Panc1 (cell line): ENCODE measurements at regions not wholly inside any gene's neighbourhood (a gene's known extent, or its start where the extent isn't known, plus 50 kb on each side); places are given as distances from the start of the nearest gene placed in this dataset.

ENCODE experiments used
- CTCF ChIP-seq: fragments of 450-650 bp; IDR thresholded peaks from 2 replicates; pipeline ENCODE4 v1.5.1; 2017; ENCODE audit warnings: mild to moderate bottlenecking
- POLR2AphosphoS5 ChIP-seq: IDR thresholded peaks from 2 replicates; pipeline ENCODE4 v1.6.1; 2012; ENCODE audit warnings: mild to moderate bottlenecking, low read depth, low read length, moderate library complexity
- REST ChIP-seq, 2 experiments: IDR thresholded peaks; 2 replicates each; pipeline ENCODE4 v1.6.1; 2011 to 2012; ENCODE audit warnings: low read depth in 2 of 2, control low read depth in 1 of 2, low read length in 1 of 2, mild to moderate bottlenecking in 1 of 2, moderate library complexity in 1 of 2; ENCODE audit not compliant: insufficient read depth in 1 of 2
- SIN3A ChIP-seq: IDR thresholded peaks from 2 replicates; pipeline ENCODE4 v1.6.1; 2012; ENCODE audit warnings: low read depth, mild to moderate bottlenecking, low read length, moderate library complexity, borderline replicate concordance; ENCODE audit not compliant: insufficient read depth

GRCh38 chr14:44763356-44763755, 198.4 kb downstream of the KLHL28 start:
- no peak for TF ChIP-seq CTCF
- no peak for TF ChIP-seq REST (IDR thresholded peaks at IDR 0.05; ENCODE audit: insufficient read depth in 1 of 2, low read depth in 2 of 2, low read length in 1 of 2)
- no peak for TF ChIP-seq SIN3A
- TF ChIP-seq POLR2AphosphoS5 = no peak
